ENCODE measurements at regions not wholly inside any gene's neighbourhood (a gene's known extent, or its start where the extent isn't known, plus 50 kb on each side); places are given as distances from the start of the nearest gene placed in this dataset.

DNA sequence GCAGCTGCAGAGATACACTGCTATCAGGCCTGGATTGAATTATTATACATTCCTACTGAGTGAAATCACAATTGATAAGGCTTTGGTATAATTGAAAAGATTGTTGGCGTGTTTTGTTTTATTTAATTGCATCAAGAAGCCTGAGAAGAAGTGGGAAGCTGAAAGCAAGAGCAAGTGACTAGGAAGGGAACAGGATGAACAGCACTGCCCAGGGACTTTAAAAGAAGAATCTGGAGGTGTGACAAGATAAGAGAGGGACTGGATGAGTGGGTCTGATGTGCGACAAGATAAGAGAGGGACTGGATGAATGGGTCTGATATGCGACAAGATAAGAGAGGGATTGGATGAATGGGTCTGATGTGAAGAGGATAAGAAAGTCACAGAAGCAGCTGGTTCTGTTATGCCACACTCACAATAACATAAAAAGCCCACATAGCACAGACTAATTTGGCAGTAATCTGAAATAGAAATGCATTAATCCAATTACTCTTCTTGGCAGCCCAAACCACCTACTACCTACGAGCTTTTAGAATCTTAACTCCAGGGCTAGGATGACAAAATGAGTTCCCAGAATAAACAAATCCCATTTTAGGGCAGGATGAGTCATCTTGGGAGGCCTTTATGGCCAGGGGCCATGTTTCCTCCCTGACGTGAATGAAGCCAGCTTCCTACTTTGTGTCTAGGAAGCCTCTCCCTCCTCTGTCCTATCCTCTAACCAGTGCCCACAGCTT lies 129.7 kb downstream of the DUSP10 start:
- TF ChIP-seq, protein P1, sequence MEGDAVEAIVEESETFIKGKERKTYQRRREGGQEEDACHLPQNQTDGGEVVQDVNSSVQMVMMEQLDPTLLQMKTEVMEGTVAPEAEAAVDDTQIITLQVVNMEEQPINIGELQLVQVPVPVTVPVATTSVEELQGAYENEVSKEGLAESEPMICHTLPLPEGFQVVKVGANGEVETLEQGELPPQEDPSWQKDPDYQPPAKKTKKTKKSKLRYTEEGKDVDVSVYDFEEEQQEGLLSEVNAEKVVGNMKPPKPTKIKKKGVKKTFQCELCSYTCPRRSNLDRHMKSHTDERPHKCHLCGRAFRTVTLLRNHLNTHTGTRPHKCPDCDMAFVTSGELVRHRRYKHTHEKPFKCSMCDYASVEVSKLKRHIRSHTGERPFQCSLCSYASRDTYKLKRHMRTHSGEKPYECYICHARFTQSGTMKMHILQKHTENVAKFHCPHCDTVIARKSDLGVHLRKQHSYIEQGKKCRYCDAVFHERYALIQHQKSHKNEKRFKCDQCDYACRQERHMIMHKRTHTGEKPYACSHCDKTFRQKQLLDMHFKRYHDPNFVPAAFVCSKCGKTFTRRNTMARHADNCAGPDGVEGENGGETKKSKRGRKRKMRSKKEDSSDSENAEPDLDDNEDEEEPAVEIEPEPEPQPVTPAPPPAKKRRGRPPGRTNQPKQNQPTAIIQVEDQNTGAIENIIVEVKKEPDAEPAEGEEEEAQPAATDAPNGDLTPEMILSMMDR (conservative IDR thresholded peaks at IDR 0.05) = no peak
- peaks cover 9% of the 10 kb centered on the region for H3K9me3 Mint-ChIP-seq
- no peak overlapping the region for H3K27ac ChIP-seq (ENCODE audit: low read depth, low read length)
- 11 to 53% methylated on average over 4 to 5 of the region's 5 CpGs for WGBS, 2 experiments (ENCODE audit: insufficient coverage in 1 of 2, insufficient read length in 1 of 2)
- H3K4me1 Mint-ChIP-seq = peaks cover 13% of the 10 kb centered on the region
- H3K4me3 ChIP-seq (ENCODE audit: low read length) = peak overlapping the region; percentile 31
- peaks cover 8% of the 10 kb centered on the region for H3K4me1 ChIP-seq (ENCODE audit: control insufficient read depth, insufficient read depth, low read length)
- peak; percentile 59 for DNase-seq
- no peaks in the 10 kb centered on the region for H3K27me3 Mint-ChIP-seq (ENCODE audit: insufficient read depth)
- H3K9ac ChIP-seq (ENCODE audit: extremely low read depth, low read length, poor library complexity, severe bottlenecking) = no peak overlapping the region
- H3K27me3 ChIP-seq (ENCODE audit: control insufficient read depth, insufficient read depth, low read length, poor library complexity, severe bottlenecking) = no peaks in the 10 kb centered on the region
- H3K36me3 ChIP-seq (ENCODE audit: control insufficient read depth, insufficient read depth, low read length) = no peaks in the 10 kb centered on the region
- H3K36me3 Mint-ChIP-seq (ENCODE audit: low read depth) = no peaks in the 10 kb centered on the region
- no peak overlapping the region for H3K4me3 Mint-ChIP-seq
- H3K9me3 ChIP-seq (ENCODE audit: control insufficient read depth, low read length) = peaks cover 17% of the 10 kb centered on the region
- peak overlapping the region; percentile 24 for H3K27ac Mint-ChIP-seq

DNA sequence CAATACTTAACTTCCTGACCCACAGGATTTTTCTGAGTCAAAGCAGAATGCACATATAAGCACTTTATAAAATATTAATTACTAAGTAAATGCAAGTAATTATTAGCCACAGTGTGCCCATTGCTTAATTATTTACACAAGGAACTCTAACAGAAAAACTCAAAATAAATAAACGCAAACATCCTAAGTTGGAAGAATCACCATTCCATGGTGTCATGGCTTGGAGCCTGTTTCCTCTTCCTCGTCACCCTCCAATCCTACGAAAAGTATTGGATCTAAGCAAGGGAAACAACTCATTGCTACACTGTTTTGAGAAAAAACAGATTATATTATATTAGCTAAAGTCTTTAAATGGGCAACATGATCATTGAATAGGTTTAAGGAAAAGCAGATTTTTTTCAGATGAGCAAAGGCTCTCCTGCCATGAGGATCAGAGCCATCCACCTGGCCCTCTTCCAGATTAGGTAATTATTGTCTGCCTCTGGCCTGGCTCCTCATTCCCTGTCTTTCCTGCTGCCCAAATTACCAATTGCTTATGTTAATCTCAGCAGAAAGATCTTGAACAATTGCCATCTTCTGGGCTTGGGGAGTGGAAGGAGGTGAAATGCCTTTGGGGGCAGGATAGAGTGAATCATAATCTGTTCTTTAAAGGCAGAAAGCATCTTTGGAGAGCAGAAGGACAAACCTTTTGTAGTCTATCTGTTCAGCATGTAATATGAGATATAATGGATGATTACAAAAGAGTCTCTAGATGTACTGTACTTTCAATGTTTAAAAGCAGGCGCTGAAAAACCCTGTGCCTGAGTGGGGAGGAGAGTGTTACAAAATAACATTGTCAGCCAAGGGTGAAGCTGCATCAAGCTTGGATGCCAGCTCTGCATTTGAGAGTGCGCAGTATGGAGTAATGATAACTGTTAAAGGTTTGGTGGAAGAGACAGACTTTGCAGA lies 121.2 kb downstream of the DUSP10 start:
- Histone ChIP-seq H3K9me3 (ENCODE audit: control insufficient read depth, low read length) (peaks cover 22% of the 10 kb centered on the region), H3K9ac (ENCODE audit: extremely low read depth, low read length, poor library complexity, severe bottlenecking) (no peak overlapping the region), H3K27ac (ENCODE audit: low read depth, low read length) (no peak overlapping the region), H3K27me3 (ENCODE audit: control insufficient read depth, insufficient read depth, low read length, poor library complexity, severe bottlenecking) (no peaks in the 10 kb centered on the region), H3K4me1 (ENCODE audit: control insufficient read depth, insufficient read depth, low read length) (no peaks in the 10 kb centered on the region), H3K4me3 (ENCODE audit: low read length) (no peak overlapping the region), H3K36me3 (ENCODE audit: control insufficient read depth, insufficient read depth, low read length) (no peaks in the 10 kb centered on the region)
- no peak for DNase-seq
- Mint-ChIP-seq H3K4me1 (peaks cover 3% of the 10 kb centered on the region), H3K4me3 (no peak overlapping the region), H3K27ac (no peak overlapping the region), H3K27me3 (ENCODE audit: insufficient read depth) (no peaks in the 10 kb centered on the region), H3K9me3 (peaks cover 9% of the 10 kb centered on the region), H3K36me3 (ENCODE audit: low read depth) (peaks cover 2% of the 10 kb centered on the region)
- 94 to 100% methylated on average over 1 to 5 of the region's 5 CpGs for WGBS, 2 experiments (ENCODE audit: insufficient coverage in 1 of 2, insufficient read length in 1 of 2)
- TF ChIP-seq, protein P1 (conservative IDR thresholded peaks at IDR 0.05) = no peak

DNA sequence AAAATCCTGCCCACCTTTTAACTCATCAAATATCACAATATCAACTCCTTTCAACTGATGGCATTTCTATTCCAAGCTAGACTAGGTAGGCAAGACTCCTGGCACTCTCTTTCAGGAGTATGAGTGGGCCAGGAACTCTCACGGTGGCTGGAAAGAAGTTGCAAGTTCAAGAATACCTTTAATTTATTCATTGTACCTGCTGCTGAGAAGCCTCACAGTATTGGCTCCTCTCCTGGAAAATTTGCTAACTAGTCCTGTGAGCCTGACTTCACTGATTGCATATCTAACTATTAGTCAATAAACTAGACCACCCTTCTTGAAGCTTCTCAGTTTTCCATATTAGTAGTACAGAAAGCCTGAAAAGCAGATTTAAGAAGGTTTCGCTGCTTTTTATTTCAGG lies 120.2 kb downstream of the DUSP10 start:
- H3K4me1 Mint-ChIP-seq = peaks cover 3% of the 10 kb centered on the region
- Histone ChIP-seq H3K9me3 (ENCODE audit: control insufficient read depth, low read length) (peaks cover 31% of the 10 kb centered on the region), H3K36me3 (ENCODE audit: control insufficient read depth, insufficient read depth, low read length) (no peaks in the 10 kb centered on the region), H3K4me3 (ENCODE audit: low read length) (no peak overlapping the region), H3K4me1 (ENCODE audit: control insufficient read depth, insufficient read depth, low read length) (no peaks in the 10 kb centered on the region), H3K27me3 (ENCODE audit: control insufficient read depth, insufficient read depth, low read length, poor library complexity, severe bottlenecking) (no peaks in the 10 kb centered on the region), H3K9ac (ENCODE audit: extremely low read depth, low read length, poor library complexity, severe bottlenecking) (no peak overlapping the region), H3K27ac (ENCODE audit: low read depth, low read length) (no peak overlapping the region)
- WGBS, 2 experiments (ENCODE audit: insufficient coverage in 1 of 2, insufficient read length in 1 of 2) = 93 to 100% methylated on average over 2 of the region's 2 CpGs
- no peak overlapping the region for H3K4me3 Mint-ChIP-seq
- H3K36me3 Mint-ChIP-seq (ENCODE audit: low read depth) = peaks cover 2% of the 10 kb centered on the region
- TF ChIP-seq, protein P1 (conservative IDR thresholded peaks at IDR 0.05) = no peak
- H3K27ac Mint-ChIP-seq = no peak overlapping the region
- H3K27me3 Mint-ChIP-seq (ENCODE audit: insufficient read depth) = no peaks in the 10 kb centered on the region
- H3K9me3 Mint-ChIP-seq = peaks cover 19% of the 10 kb centered on the region
- no peak for DNase-seq
